Spleen (tissue), 7 donors: ENCODE measurements at regions not wholly inside any gene's neighbourhood (a gene's known extent, or its start where the extent isn't known, plus 50 kb on each side); places are given as distances from the start of the nearest gene placed in this dataset.

Experiments
- CTCF ChIP-seq, 11 experiments: fragments of 200-600 bp in 7 of 11; fragments of 450-650 bp in 4 of 11; sonication (generic) in 4 of 11; IDR thresholded peaks in 8 of 11; conservative IDR thresholded peaks in 3 of 11; 1 replicate in 7 of 11; 2 replicates in 4 of 11; pipeline versions ENCODE4 v1.4.0 to v1.8.0; 2016 to 2021; ENCODE audit warnings: antibody characterized with exemption in 11 of 11, inconsistent platforms in 4 of 11, mild to moderate bottlenecking in 1 of 11
- POLR2A ChIP-seq, 3 donors: fragments of 450-650 bp; IDR thresholded peaks; one replicate each; pipeline ENCODE4 v1.5.1; 2017; ENCODE audit warnings: antibody characterized with exemption in 3 of 3, mild to moderate bottlenecking in 1 of 3
- POLR2AphosphoS5 ChIP-seq, 3 donors: sonication (generic); formaldehyde crosslinking; IDR thresholded peaks; one replicate each; pipeline ENCODE4 v1.5.1; 2017; ENCODE audit warnings: antibody characterized with exemption in 3 of 3
- donor health status: DM: no; HTN: no; CAD: no; lungs with moderate emphysema.
- donor health status: DM: no; HTN: no; CAD: no.
- donor health status: DM: no; HTN: no; CAD: no.

GRCh38 chrX:134137341-134137740 lies 99.6 kb upstream of the CCDC160 start:
- no peak for TF ChIP-seq CTCF (IDR thresholded peaks at IDR 0.05 in 8 of 11, conservative IDR thresholded peaks at IDR 0.05 in 3 of 11)
- no peak for TF ChIP-seq POLR2A (IDR thresholded peaks at IDR 0.05)
- TF ChIP-seq POLR2AphosphoS5 (IDR thresholded peaks at IDR 0.05), result no peak
